GM18858 (cell line): ENCODE measurements at regions not wholly inside any gene's neighbourhood (a gene's known extent, or its start where the extent isn't known, plus 50 kb on each side); places are given as distances from the start of the nearest gene placed in this dataset.
"Not testable (repeated sequence)": the region's sequence is repeated elsewhere in the genome, so short reads cannot be mapped to it uniquely, and the experiment has no call there.

ENCODE experiments used
- ATAC-seq: cut with Tn5 transposase; IDR thresholded peaks from one replicate; pipeline ENCODE4 v1.9.1; 2021; ENCODE audit not compliant: unreplicated experiment

DNA sequence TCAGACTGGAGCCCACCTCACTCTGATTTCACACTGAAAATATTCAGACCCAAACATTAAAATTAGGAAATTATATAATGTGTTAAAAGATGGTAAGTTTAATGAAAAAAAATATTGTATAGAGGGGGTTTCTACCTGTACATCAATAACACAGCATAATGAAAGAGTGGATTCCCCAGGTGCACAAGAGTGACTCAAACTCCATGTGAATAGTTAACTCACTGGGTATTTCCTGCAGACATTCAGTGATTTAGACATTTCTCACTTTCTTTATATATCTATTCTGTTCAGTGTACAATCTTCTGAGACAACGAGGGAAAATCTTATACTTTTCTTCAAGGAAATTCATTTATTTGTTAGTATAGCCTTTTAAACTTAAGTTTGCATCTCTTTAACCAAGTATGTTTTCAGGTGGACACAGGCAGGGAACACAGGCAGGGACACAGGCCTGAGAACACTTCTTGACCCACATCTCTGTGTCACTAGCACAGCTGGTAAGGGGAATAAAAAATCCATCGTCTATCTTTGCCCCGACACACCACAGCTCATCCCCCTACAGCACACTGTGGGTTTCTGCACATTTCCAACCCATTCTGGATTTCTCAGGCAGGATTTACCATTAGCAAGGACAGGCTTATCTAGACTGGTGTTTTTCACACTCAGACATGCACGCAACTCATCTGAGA is 525.5 kb upstream of the BOD1L1 start:
- peak; percentile 64 for ATAC-seq

DNA sequence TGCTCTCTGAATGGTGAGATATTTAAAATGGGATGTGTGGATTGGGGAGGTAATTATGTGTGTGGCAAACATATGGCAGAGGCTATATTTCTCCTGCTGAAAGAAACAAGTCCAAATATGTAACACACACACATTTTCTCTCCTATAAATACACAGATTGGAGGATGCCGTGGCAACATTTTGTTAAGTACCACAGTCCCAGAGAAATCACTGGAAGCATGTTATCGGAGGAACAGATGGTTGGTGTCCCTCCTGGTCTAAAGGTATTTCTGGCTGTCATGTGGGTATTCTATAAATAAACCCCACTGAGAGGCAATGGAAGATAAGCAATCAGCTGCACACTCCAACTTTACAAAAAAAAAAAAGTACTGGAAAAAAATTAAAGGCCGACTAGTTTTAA is 528.3 kb upstream of the BOD1L1 start:
- ATAC-seq = no peak

DNA sequence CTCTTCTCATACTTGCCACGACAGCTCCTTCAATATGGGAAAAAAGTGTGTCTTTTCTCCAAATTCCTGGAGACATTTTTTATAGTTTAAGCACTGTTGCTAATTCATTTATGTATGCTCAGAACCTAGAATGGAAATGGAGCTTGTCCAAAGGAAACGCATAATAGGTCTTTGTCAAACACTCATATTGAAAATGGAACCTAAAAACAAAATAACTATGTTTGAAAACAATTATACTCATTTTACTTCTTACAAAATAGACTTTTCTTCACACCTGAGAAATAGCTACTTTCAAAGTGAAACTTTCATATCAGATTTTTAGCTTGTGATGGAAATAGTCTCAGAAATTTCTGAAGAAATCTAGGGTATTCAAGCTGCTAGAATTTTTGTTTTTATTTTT is 529.7 kb upstream of the BOD1L1 start:
- ATAC-seq = peak; percentile 75

DNA sequence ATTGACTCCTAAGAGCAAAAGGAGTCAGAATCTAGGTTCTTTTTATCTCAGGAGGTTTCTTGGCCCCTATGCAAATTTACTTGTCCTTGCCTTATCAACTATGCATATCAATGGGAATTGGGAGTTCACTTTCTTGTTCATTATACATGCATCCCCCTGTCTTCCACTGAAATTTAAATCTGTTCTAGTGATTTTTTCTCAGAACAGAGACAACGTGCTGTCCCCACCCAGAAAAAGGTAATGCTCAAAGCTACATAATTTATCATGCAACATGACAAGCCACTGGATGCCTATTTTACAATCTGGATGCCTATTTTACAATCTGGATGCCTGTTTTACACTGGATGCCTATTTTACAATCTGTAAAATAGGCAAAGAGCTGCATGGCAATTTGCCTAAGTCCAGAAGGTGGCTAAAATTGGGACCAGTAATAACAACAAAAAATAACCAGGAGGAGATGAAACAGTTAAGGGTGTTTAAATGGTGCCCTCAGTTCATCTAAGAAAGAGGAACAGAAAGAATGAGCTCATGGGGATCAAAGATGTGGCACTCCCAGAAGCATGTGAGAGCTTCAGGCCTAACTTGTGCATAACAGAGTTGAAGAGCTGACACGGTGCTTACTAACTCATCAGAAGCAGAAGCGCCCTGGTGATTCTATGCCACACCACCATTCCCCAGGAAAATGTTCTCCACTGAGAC is 537.8 kb upstream of the BOD1L1 start:
- ATAC-seq = peak; percentile 99

DNA sequence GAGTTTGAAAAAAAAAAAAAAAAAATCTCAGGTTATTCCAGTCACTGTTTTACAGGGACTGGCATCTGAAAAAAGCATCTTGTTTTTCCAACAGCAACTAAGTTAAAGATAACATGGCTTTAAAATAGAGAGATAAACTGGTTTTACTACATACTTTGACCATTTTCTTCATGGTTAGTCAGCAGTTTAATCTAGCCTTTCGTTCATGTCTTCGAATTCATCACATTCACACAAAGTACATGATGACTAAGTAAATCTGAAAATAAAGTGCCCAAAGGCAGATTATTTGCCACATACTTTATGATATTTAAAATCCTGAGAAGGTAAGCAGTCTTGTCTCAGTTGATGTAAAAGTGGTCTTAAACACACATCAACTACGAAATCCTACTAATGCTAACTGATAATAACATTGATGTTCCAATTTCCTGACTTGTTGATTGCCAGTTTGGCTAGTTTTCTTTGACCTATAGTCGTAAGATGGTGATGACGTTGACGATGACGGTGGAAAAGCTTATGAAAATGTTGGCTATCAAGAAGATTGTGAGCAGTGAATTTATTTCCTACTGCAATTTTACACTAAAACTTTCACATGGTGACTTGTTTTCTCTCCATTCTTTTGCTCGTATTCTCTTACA is 540.5 kb upstream of the BOD1L1 start:
- no peak for ATAC-seq

DNA sequence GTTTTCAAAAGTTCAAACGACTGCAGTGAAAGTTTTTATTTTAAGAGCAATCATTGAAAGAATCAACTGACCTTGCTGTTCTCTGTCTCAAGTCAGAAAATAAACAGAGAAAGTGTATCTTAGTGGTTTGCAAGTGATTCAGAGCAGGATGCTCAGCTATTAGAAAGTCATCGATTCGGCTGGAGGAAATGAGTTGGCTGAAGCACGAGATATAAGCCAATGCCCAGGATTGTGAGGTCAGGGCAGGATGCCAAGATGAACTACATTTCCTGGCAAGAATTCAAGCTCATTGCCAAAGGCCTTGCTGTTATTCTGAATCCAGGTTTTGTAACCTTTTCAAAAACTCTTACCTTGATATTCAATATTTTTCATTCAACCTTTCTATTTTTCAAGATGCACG is 541.4 kb upstream of the BOD1L1 start:
- ATAC-seq = peak; percentile 60

DNA sequence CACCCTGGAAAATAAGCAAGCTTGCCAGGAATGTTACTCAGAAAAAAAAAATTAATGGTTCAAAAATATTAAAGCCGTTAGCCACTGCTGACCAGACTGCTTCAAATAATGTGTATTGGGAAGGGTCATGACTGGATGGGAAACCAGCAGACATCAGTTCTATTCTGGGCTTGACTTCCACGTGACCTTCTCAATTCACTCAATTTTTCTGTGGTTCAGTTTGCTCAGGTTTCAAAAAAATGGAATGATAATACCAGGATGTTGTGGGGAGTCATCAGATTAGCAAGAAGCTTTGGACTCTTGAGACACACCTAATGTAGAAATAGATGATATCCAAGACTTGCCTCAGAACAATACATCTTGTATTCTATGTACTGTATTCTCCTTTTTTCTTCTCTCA is 541.9 kb upstream of the BOD1L1 start:
- ATAC-seq = no peak

DNA sequence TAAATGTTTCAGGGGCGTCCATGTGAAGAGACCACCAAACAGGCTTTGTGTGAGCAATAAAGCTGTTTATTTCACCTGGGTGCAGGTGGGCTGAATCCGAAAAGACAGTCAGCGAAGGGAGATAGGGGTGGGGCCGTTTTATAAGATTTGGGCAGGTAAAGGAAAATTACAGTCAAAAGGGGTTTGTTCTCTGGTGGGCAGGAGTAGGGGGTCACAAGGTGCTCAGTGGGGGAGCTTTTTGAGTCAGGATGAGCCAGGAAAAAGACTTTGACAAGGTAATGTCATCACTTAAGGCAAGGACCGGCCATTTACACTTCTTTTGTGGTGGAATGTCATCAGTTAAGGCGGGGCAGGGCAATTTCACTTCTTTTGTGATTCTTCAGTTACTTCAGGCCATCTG is 542.4 kb upstream of the BOD1L1 start:
- not testable (repeated sequence) for ATAC-seq

DNA sequence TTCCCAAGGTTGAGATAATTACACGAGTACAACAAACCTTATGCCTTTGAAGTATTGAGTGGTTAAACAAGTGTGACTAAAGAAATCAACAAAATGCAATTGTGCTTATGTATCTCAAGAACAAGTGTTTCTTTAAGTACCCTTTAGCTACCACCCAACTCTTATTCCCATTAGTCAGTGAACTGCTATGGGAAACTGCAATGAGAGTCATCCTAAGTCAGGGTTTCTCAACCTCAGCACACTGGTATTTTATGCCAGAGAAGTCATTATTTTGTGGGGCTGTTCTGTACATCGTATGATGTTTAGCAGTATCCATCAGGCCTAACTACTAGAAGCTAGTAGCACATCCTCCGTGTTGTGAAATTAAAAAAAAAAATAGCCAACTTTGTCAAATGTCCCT is 549.1 kb upstream of the BOD1L1 start:
- no peak for ATAC-seq

DNA sequence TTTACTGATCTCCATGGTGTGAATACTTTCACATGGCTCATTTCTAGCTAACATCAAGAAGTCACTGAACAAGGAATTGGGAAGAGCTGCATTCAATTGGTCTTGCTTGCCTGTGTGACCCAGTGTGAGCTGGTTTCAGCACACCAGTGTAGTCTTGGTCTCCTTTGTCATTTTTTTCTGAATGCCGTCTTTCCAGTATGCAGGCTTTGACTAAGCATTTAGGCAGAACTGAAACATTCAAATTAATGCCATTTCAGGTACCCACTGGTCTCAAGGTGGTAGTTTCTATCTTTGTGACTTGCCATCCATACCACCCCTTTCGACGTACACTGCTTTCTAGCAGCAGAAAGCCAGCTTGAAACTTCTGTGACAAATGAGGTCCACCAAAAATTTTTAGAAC is 550.5 kb upstream of the BOD1L1 start:
- ATAC-seq = peak; percentile 95

DNA sequence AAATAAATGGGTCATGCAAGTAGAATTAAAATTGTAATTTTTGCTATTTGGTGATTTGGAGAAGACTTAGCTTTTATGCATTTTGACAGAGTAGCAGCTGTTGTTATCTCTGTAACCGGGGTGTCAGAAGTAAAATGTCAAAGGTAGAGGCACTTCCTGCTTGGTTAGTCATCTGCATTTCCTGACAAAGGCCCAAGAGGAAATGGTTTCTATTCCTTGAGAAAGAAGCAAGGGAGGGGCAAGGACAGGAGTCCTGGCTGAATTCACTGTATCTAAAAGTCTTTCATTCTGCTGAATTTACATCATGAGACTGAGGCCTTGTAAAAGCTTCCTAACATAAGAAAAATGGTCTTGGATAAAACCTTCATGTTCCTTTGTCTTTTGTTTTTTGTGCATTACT is 550.9 kb upstream of the BOD1L1 start:
- ATAC-seq = peak; percentile 57

DNA sequence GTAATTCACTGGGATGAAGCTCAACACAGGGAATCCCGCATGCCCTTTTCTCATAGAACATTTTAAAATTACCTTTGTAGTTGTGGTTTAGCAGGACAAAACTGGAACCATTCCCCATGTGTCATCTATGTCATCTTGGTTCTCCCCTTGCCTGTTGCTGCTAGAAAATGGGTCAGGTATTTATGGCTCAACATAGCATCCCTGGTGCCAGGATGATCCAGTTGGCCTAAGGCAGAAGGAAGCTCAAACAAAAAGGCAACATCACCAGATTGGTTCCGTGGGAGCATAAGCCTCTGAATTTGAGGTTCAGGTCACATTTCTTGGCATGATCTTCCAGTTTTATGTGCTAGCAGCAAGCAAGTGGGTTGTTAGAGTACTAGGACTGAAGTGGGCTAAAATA is 552.6 kb upstream of the BOD1L1 start:
- ATAC-seq = no peak

DNA sequence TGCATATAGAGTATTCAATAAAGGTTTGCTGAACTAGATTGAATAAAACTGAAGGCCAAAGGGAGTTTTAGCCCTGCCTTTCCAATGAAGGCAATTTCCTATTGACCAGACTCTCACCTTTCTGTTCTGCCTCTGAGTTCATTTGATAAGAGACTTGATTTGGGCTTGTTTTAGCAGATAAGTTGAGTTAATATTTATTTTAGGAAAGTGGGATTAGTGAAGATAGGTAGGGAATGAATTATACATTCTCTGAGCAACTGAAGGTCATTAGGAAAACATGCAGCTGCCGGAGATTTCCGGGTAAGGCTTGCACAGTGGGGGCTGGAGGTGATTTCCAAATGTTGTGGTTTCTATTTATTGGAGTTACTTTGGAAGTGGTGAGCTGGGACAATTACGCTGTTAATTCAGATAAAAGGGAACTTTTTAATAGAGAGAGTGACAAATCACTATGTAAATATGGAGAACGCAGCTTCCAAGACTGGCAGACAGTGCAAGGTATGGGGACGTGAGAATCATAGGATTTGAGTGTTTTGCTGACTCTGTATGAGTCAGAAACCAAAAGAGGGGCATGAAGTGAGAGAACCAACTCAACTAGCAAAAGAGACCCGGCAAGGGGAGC is 553.6 kb upstream of the BOD1L1 start:
- no peak for ATAC-seq

DNA sequence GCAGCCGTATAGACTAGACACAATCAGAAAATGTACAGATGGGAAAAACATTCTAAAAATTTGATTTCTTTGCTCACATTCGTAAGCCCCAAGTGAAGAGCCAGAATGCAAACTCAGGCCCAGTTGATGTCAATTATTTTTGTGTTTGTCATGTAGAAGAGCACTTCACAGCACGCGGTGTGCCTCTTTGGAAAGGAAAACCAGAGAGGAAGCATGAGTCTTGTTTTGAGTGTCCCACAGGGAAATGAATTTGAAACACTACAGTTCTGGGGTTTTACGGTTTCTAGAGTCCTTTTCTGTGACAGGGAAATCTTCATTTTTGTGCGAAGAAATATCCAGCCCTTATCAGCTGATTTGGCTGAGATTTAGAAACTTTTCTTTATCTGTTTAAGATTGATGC is 554.6 kb upstream of the BOD1L1 start:
- ATAC-seq = no peak

DNA sequence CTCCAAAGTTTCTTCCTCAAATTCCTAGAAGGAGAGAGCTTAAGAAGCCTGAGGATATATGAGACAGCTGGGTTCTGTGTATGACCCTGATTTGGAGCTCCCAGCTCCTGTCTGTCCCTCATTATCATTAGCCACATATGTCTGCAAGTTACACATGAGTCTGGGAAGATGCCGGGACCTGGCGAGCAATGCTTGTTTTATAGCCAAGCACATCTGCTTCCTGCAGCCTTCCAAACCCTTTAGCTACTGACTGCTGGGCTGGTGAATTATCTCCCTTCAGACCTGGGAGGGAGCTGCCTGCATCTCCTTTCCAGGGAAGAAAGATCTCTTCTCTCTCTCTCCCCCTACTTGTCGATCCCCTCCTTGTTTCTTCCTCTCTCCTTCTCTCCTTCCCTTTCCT is 556.7 kb upstream of the BOD1L1 start:
- no peak for ATAC-seq

DNA sequence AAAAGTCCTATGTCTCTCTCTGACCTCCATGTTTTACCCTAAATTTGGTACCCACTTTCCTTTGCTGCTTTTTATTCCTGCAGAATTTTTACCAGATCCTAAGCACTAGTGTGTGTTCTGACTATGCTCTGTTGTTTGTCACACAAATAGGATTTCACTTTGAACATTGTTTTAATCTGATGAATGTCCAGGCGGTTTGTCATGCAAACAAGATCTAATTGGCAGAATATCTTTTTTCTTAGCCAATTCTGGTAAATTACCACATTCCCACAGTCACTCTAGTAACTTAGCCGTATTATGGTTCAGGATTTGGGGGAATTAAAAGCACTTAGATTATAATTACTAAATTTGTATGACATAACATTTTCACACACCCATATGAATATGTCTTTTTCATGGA is 557.2 kb upstream of the BOD1L1 start:
- ATAC-seq = no peak

DNA sequence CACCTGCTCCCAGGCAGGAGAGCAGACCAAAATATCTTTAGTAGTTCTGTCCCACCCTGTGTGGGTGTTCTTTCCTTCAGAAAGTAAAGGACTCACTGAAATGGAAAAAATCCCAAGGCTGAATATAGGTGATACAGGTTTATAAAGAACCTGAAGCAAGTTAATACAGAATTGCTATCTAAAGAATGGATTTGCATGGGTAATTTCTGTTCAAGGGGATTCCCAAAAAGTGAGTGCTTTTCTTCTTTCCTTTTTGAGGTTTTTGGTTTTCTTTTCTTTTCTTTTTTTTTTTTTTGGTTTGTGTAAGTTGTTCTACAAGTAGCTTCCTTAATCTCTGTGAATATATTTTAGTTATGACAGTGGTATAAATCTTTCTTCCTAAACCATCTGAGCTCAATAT is 560.7 kb upstream of the BOD1L1 start:
- ATAC-seq = no peak

DNA sequence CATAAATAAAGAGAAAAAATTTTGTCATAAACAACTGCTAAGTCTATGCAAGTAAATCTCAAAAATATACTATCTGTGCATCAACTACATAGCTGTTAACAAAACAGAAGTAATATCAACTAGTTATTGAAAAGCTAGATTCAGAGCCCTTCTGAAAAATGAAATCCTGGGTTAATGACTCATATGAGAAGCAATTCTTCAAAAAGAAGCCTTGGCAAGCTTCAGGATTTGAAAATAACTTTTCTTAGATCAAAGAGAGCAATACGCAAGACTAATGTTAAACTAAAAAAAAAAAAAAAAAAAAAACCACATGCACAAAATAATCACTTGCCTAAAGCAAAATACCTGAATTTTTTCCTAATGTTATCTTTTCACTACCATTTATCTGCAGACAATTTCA is 566.1 kb upstream of the BOD1L1 start:
- no peak for ATAC-seq

DNA sequence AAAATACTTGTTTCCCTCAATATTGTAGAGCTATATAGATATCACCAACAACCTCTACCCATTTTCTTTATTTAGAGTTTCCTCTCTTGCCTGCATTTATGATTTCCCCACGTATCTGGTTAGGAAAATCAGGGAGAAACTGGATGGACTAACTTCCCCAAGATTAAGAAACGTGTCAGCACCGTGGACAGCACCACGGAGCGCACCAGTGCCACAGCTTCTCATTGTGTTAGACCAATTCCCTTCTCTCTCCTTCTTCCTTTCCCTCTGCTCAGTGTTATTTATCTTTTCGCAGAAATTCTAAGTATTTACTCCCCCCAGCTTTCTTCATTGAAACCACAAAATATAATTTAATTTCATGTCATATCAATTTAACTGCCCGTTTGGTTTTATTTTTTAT is 568.6 kb upstream of the BOD1L1 start:
- ATAC-seq = no peak

DNA sequence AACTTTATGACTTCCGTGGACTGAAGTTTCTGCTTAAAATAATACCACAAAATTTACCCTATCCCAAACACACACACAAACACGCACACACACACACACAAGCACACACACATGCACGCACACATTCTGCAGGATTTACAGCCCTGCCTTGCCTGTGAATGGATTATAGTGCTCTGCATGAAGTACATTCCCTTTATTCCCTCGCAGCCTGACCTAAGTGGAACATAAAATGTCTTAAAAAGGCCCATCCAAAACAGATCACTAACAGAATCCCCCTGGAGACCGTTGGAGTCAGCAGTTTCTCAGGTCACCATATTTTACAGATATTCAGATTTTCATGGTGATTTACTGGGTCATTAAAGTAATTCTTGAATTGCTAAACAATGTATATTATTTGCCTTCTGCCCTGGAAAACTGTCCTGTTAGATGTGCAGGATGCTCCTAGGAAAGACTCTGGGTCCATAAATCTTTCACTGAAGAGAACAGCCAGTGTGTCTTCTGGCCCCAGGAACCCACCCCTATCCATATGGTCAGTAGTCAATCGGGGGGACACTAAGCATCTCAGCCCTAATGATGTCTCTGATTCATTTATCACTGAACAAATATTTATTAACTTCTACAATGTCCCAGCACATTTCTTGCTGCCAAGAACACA is 587.7 kb upstream of the BOD1L1 start:
- no peak for ATAC-seq

DNA sequence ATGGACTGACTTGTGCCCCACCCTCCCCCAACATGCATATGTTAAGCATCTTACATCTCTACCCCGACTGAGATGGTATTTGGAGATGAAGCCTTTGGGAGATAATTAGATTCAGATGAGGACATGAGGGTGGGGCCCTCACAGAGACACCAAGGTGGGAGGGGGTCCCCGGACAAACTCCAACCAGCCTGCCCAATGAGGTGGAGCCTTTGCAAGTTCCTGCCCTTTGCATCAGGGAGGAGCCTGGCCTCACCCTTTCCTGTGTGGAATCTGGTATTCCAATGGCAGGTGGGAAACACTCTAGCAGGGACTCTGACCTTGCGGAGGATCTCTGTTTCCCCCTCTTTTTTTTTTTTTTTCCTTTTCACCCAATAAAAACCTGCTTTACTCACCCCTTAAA is 589.9 kb upstream of the BOD1L1 start:
- no peak for ATAC-seq

DNA sequence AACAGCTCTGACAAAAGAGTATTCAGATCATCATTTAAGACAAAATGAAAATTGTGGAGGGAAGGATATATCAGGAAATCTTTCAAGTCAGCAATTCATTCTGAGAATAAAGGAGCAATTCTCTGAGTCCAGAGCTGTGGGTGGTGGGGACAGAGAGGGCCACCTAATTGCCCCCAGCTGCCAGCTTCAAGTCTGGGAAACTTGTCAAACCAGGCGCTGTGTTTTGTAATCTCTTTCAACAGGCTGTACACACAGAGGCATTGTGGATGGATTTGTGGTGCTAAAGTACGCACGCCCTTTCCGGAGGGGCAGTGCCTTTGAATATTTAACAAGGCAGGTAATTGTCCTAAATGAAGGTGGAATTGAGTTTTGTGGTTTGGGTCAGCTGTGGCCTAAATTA is 591.1 kb upstream of the BOD1L1 start:
- ATAC-seq = no peak
